ENCODE measurements at regions not wholly inside any gene's neighbourhood (a gene's known extent, or its start where the extent isn't known, plus 50 kb on each side); places are given as distances from the start of the nearest gene placed in this dataset.

DNA sequence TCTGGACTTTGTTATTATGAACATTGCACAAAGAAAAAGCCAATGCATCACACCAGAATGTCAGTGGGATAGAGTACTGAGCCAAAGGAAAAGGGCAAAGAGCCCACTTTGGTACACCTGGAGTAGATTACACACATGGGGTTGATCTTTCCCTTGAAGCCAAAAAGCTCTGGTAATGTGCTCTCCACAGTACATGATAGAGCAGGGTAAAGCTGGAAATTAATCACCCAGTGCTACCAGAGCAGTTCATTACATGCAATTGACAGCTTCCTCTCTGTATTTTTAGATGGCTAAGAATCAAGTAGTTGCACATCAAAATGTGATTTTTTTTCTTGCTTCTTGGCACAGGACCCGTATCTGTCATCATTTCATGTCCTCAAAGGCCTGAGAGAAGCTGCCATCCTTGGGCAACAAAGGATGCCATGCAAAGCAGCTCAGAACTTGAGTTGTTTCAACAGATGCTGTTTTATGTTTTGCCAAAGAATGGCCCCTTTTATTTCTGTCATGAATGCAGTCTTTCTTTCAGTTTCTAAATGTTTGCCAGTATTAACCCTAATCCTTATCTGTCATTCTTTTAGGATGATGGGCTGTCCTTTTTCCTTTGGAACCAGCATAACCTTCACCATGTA is 88.1 kb downstream of the HDGFL1 start:
- ATAC-seq (replicated peaks) = no peak
- H3K4me1 Mint-ChIP-seq = no peaks in the 10 kb centered on the region
- H3K27me3 Mint-ChIP-seq = no peaks in the 10 kb centered on the region
- no peak overlapping the region for H3K4me3 Mint-ChIP-seq
- H3K27ac Mint-ChIP-seq = no peak overlapping the region
- peaks cover 5% of the 10 kb centered on the region for H3K9me3 Mint-ChIP-seq
- no peaks in the 10 kb centered on the region for H3K36me3 Mint-ChIP-seq (ENCODE audit: low read depth)

DNA sequence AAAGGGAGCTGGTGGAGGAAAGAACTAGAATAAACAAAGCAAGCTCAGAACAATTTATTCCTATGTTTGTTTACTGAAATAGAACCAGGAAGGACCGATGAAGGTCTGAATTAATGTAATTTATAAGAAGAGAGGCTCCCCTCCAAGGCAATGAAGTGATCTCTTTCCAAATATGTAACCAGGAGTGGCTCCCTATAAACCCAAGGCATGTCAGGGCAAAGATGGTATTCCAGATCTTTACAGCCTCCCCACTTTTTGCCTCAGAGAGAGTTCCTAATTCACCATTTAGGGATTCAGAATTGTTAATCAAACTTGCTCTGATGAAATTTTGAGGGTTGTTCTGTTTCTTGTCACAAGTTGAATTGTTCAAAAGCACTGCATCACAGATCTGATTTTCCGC is 88.8 kb downstream of the HDGFL1 start:
- no peaks in the 10 kb centered on the region for H3K36me3 Mint-ChIP-seq (ENCODE audit: low read depth)
- H3K4me1 Mint-ChIP-seq = no peaks in the 10 kb centered on the region
- H3K27ac Mint-ChIP-seq = no peak overlapping the region
- no peak for ATAC-seq (replicated peaks)
- H3K9me3 Mint-ChIP-seq = peaks cover 10% of the 10 kb centered on the region
- H3K27me3 Mint-ChIP-seq = no peaks in the 10 kb centered on the region
- no peak overlapping the region for H3K4me3 Mint-ChIP-seq

DNA sequence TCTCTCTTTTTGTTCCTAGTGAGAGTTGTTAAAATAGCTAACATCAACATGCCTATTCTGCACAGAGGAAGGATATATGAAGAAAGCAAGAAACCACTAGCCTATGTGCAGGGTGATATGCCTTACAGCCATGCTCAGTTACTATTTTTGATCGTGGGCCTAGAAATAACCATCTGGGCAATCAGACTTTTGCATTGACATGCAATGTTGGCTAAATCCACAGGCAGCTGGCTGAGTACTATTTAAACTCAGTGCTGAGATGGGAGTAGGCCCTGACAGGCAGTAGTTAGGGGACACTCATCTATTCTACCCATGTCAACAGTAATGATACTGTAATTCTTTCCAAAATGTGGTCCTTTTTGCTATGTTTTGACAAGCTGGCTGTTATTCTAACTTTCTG is 89.6 kb downstream of the HDGFL1 start:
- H3K36me3 Mint-ChIP-seq (ENCODE audit: low read depth) = no peaks in the 10 kb centered on the region
- no peaks in the 10 kb centered on the region for H3K4me1 Mint-ChIP-seq
- no peak overlapping the region for H3K4me3 Mint-ChIP-seq
- H3K9me3 Mint-ChIP-seq = peaks cover 10% of the 10 kb centered on the region
- H3K27me3 Mint-ChIP-seq = no peaks in the 10 kb centered on the region
- no peak overlapping the region for H3K27ac Mint-ChIP-seq
- ATAC-seq (replicated peaks) = no peak

DNA sequence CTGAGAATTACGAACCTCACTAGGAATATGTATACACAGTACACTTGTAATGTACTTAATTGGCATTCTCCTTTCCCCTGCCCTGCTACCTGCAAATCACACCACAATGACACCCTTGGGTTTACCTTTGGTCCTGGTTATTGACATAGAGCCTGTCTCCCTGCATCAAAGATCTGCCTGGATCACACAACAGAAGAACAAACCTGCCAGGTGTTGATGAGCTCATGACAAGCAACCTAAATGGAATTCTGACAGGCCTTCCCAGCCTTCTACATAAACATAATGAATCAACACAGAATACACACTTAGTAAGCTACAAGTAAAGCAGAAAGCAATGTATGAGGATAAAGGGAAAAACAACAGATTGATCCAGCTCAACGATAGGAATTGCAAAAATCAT is 95.6 kb downstream of the HDGFL1 start:
- Mint-ChIP-seq H3K27me3 (no peaks in the 10 kb centered on the region), H3K9me3 (peaks cover 13% of the 10 kb centered on the region), H3K4me1 (no peaks in the 10 kb centered on the region), H3K27ac (no peak overlapping the region), H3K36me3 (ENCODE audit: low read depth) (no peaks in the 10 kb centered on the region), H3K4me3 (no peak overlapping the region)
- ATAC-seq (replicated peaks) = no peak

DNA sequence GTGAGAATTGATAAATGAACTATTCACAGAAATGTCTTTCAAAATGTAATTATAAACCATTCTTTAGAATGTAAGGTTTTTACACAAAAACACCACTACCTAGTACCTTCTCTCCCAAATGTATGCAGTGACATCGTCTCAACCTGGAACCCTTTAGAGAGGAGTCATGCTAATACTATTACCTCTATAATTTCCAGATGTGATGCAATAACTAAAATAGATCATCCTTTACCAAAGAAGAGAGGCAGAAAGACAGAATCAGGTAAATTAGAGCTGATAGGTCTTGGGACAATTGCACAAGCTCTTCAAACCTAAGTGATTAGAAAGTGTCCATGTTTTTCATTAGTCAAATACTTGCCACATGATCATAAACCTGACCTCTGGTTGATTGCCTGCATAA is 96.7 kb downstream of the HDGFL1 start:
- no peaks in the 10 kb centered on the region for H3K4me1 Mint-ChIP-seq
- no peak overlapping the region for H3K27ac Mint-ChIP-seq
- no peaks in the 10 kb centered on the region for H3K36me3 Mint-ChIP-seq (ENCODE audit: low read depth)
- H3K27me3 Mint-ChIP-seq = no peaks in the 10 kb centered on the region
- ATAC-seq (replicated peaks) = no peak
- H3K9me3 Mint-ChIP-seq = peaks cover 12% of the 10 kb centered on the region
- H3K4me3 Mint-ChIP-seq = no peak overlapping the region

DNA sequence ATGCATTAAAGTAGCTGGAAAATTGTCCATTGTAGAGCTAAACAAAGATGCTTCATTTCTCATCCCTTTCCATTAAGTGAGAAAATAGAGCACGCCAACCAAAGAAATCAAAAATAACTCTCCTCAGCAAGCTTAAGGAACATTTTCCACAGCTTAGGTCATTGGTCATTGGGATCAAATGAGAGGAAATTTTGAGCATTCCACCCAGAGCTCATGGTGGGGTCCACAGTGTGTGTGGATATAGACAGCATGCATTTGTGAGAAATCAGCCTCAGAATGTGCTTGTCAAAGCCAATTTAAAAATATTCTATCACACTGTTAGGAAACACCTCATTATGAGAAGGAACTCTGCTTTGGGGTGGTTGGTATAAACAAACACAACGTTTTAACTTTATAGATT is 97.2 kb downstream of the HDGFL1 start:
- Mint-ChIP-seq H3K9me3 (peaks cover 9% of the 10 kb centered on the region), H3K4me3 (no peak overlapping the region), H3K27me3 (no peaks in the 10 kb centered on the region), H3K36me3 (ENCODE audit: low read depth) (no peaks in the 10 kb centered on the region), H3K4me1 (no peaks in the 10 kb centered on the region), H3K27ac (no peak overlapping the region)
- no peak for ATAC-seq (replicated peaks)

DNA sequence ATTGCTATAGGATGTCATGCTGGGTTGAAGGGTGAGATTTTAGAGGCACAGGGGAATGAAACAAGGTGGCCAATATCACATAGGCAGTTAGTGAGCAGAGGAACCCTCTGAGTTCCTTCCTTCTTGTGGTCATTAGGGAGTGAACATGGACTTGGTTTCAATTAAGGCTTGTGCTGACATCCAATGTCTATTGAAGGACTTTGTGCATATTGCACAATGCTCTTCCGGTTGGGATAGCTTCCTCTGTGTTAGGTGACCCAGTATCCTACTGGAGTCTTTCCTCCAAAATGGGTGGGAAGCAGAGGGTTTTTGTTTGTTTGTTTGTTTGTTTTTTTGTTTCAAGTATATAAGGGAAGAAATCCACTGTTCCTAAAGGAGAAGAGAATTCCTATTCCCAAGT is 98.5 kb downstream of the HDGFL1 start:
- Mint-ChIP-seq H3K9me3 (peaks cover 5% of the 10 kb centered on the region), H3K4me1 (no peaks in the 10 kb centered on the region), H3K27ac (no peak overlapping the region), H3K4me3 (no peak overlapping the region), H3K27me3 (no peaks in the 10 kb centered on the region), H3K36me3 (ENCODE audit: low read depth) (no peaks in the 10 kb centered on the region)
- no peak for ATAC-seq (replicated peaks)

DNA sequence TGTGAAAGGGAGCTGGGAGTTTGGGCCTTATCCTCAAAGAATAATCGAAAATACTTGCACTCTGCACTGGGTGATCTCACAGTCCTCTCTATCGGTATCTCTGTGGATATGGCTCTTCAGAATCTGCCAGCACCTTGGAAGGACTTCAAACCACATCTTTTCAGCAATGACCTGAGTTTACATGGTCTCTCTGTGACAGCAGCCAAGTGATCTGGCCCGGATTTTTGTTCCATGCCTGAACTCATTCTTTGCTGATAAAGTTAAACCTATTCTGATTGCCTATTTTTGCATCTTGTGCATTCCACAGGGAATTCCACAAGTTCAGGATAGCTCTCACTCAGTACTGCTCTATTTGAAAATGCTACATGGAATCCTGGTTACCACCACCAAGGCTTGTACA is 98.9 kb downstream of the HDGFL1 start:
- Mint-ChIP-seq H3K9me3 (peaks cover 3% of the 10 kb centered on the region), H3K4me1 (no peaks in the 10 kb centered on the region), H3K4me3 (no peak overlapping the region), H3K36me3 (ENCODE audit: low read depth) (no peaks in the 10 kb centered on the region), H3K27ac (no peak overlapping the region), H3K27me3 (no peaks in the 10 kb centered on the region)
- no peak for ATAC-seq (replicated peaks)

DNA sequence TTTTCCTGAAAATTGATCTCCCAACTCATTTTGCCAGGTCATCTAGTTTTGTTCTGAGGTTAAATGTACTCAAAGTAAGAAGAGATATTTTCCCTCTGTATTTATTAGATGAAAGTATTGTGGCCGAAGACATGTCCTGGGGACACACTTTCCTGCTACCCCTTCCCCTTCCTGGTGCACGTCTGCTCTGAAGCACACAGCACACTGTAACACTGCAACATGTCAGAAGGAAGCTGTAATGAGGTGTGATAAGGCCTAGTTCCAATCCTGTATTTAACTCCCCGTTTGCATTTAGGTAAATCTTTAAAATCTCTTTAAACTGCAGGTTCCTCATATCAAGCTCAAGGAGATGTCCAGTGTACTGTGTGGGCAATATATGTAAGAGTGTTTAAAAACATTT is 99.4 kb downstream of the HDGFL1 start:
- Mint-ChIP-seq H3K4me3 (no peak overlapping the region), H3K27ac (no peak overlapping the region), H3K9me3 (peaks cover 3% of the 10 kb centered on the region), H3K27me3 (no peaks in the 10 kb centered on the region), H3K36me3 (ENCODE audit: low read depth) (no peaks in the 10 kb centered on the region), H3K4me1 (no peaks in the 10 kb centered on the region)
- ATAC-seq (replicated peaks) = no peak

DNA sequence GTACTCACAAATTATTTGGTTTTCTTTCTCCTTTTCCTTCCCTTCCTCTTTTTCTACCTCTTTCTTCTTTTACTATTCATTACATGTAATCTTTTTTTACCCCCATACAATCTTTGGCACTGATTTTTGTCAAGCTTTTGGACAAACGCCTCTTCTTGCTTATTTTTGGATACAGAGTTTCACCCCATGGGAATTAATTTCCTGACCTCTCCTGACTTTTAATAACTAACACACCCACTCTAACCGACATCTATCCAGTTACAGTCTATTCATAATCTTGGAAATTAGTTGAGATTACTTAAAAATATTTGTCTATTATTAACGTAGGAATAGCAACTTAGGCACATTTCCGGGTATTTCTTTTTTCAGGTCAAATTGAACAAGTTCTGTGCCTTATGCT is 101.2 kb downstream of the HDGFL1 start:
- no peak for ATAC-seq (replicated peaks)
- H3K27ac Mint-ChIP-seq = no peak overlapping the region
- H3K27me3 Mint-ChIP-seq = no peaks in the 10 kb centered on the region
- H3K36me3 Mint-ChIP-seq (ENCODE audit: low read depth) = no peaks in the 10 kb centered on the region
- peaks cover 3% of the 10 kb centered on the region for H3K9me3 Mint-ChIP-seq
- no peaks in the 10 kb centered on the region for H3K4me1 Mint-ChIP-seq
- H3K4me3 Mint-ChIP-seq = no peak overlapping the region

DNA sequence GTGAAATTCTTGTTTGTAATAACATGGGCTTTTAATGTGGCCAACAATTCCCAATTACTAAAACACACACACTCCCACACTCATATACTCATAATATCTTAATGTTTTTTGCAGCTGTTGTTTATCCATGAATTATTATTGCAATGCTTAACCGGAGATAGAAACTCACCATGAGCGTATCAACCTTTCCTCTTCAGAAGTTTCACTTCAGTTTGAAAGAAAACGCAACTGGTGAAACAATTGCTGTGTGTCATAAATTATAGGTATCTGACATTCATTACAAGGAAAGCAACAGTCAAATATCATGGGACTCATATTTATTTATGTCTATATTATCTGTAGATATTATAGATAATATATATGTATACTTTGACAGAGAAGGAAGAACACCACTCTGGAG is 104.1 kb downstream of the HDGFL1 start:
- no peaks in the 10 kb centered on the region for H3K9me3 Mint-ChIP-seq
- H3K36me3 Mint-ChIP-seq (ENCODE audit: low read depth) = no peaks in the 10 kb centered on the region
- no peak overlapping the region for H3K27ac Mint-ChIP-seq
- H3K27me3 Mint-ChIP-seq = no peaks in the 10 kb centered on the region
- H3K4me1 Mint-ChIP-seq = no peaks in the 10 kb centered on the region
- no peak overlapping the region for H3K4me3 Mint-ChIP-seq
- ATAC-seq (replicated peaks) = no peak

DNA sequence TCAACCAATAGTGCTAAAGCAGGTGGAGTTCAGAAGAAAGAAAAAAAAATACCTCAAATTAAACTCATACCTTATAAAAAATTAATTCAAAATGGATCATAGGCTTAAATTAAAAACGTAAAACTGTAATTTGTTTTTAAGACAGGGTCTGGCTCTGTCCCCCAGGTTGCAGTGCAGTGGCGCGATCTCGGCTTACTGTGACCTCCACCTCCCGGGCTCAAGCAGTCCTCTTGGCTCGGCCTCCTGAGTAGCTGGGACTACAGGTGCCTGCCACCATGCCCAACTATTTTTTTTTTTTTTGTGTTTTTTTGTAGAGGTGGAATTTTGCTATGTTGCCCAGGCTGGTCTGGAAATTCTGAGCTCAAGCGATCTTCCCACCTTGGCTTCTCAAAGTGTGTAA is 111.6 kb downstream of the HDGFL1 start:
- Mint-ChIP-seq H3K4me1 (no peaks in the 10 kb centered on the region), H3K9me3 (peaks cover 10% of the 10 kb centered on the region), H3K27ac (no peak overlapping the region), H3K27me3 (no peaks in the 10 kb centered on the region), H3K36me3 (ENCODE audit: low read depth) (no peaks in the 10 kb centered on the region), H3K4me3 (no peak overlapping the region)
- no peak for ATAC-seq (replicated peaks)

DNA sequence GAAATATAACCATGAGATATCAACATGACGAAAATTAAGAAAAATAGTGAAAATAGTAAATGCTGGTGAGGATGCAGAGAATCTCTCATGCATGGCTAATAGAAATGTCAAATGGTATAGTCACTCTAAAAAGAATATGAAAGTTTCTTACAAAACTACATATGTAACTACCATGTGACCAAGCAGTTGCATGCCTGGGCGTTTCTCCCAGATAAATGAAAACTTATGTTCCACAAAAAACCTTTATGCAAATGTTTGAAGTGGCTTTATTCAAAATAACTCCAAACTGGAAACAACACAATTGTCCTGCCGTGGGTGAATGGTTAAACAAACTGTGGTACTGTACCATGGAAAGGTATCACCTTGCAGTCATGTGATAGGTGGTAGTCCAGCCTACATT is 112.4 kb downstream of the HDGFL1 start:
- H3K9me3 Mint-ChIP-seq = peaks cover 11% of the 10 kb centered on the region
- no peak overlapping the region for H3K27ac Mint-ChIP-seq
- H3K36me3 Mint-ChIP-seq (ENCODE audit: low read depth) = no peaks in the 10 kb centered on the region
- no peaks in the 10 kb centered on the region for H3K27me3 Mint-ChIP-seq
- ATAC-seq (replicated peaks) = no peak
- H3K4me1 Mint-ChIP-seq = no peaks in the 10 kb centered on the region
- no peak overlapping the region for H3K4me3 Mint-ChIP-seq

DNA sequence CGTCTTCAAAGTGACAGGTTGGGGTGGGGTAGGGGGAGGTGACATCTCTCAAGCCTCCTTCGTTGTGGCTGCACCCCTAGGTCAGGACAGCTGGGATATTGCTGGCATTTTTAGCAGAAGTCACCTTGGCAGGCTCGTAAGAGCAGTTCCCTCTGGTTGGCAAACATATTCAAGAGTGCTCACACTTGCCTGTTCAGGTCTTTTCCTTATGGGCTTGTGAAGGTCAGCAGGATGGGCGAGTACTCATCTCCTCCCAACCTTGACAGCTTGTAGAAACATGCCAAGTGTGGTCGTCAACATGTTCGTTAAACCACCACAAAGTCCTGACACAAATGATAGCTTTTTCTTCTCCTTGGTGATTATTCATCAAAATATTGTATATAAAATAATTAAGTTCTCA is 113.6 kb downstream of the HDGFL1 start:
- Mint-ChIP-seq H3K4me1 (no peaks in the 10 kb centered on the region), H3K27me3 (no peaks in the 10 kb centered on the region), H3K9me3 (peaks cover 14% of the 10 kb centered on the region), H3K27ac (no peak overlapping the region), H3K36me3 (ENCODE audit: low read depth) (no peaks in the 10 kb centered on the region), H3K4me3 (no peak overlapping the region)
- no peak for ATAC-seq (replicated peaks)

DNA sequence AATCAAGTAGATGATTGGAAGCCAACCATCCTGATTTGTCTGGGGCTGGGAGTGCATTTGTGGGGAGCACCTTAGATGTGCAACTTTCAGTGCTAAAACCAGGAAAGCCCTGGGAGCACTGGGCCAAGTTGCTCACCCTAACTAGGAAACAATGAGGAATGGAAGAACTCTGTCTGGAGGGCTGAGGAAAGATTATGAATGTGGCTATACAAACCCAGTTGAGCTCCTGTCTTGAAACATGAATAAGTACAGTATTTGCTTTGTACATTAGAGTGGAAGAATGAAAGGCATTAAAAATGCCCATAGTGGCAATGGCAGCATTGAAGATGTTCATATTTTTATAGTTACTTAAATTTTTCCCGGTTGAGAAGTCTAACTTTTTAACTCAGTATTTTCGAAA is 121.1 kb downstream of the HDGFL1 start:
- Mint-ChIP-seq H3K27ac (no peak overlapping the region), H3K9me3 (peaks cover 19% of the 10 kb centered on the region), H3K4me1 (no peaks in the 10 kb centered on the region), H3K36me3 (ENCODE audit: low read depth) (no peaks in the 10 kb centered on the region), H3K27me3 (no peaks in the 10 kb centered on the region), H3K4me3 (no peak overlapping the region)
- ATAC-seq (replicated peaks) = no peak

DNA sequence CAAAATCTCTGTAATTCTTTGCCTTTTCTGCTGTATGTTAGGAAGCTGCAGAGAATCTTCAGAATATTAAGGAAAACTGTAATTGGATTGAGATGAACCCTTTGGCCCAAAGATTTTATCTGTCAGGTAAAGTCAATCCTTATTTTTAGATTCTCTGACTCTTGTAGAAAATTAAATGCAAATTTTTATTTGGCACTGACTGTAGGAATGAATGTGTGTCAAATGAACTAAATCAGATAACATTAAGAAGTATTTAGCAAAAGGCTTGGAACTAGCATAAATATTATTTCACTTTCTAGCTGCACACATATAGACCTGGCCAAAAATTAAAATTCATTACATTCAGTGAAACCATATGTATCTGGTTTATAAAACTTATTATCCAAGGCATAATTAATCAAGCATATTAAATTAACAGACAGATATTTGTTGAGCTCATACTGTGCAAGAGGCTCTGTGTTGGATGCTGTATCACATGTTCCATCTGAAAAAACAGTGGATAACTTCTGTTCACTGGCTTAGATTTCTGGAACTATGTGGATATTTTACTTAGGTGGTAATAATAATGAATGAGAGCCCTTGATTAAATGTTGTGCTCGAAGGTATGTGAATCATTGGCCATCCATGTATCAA is 124.8 kb downstream of the HDGFL1 start:
- no peak for ATAC-seq (replicated peaks)
- Mint-ChIP-seq H3K27me3 (no peaks in the 10 kb centered on the region), H3K36me3 (ENCODE audit: low read depth) (no peaks in the 10 kb centered on the region), H3K27ac (no peak overlapping the region), H3K4me3 (no peak overlapping the region), H3K9me3 (peaks cover 12% of the 10 kb centered on the region), H3K4me1 (no peaks in the 10 kb centered on the region)

All from activated T-helper 17 cell treated with anti-CD3 and anti-CD28 coated beads, Interleukin-2, amount 50 U/mL, for 72 hours (primary cell).